NB4 (cell line): ENCODE measurements at regions not wholly inside any gene's neighbourhood (a gene's known extent, or its start where the extent isn't known, plus 50 kb on each side); places are given as distances from the start of the nearest gene placed in this dataset.

Experiments used
- MYC ChIP-seq: IDR thresholded peaks from 2 replicates; pipeline ENCODE4 v1.6.1; 2011; ENCODE audit warnings: low read depth, low read length
- TF ChIP-seq, protein P1 (sequence below): IDR thresholded peaks from one replicate; pipeline ENCODE4 v1.5.1; 2012; ENCODE audit warnings: low read depth, low read length

DNA sequence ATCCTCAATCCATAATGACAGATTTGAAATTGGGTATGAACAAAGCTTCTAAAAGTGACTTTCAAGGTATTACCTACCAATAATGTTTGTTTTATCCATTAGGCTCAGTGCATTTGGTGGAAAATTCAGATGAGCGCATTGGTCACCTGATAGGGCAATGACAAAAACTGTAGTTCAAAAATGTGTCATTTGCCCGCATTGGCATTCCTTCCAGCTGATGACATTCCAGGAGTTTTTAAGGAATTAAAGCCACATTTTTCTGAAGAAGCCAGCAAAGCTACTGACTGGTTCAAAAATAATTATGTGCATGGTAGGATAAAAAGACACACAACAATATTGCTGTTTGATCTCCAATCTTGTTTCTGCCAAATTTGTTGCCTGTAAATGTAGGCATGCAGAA, 473.4 kb upstream of the CPEB2 start:
- TF ChIP-seq, protein P1, sequence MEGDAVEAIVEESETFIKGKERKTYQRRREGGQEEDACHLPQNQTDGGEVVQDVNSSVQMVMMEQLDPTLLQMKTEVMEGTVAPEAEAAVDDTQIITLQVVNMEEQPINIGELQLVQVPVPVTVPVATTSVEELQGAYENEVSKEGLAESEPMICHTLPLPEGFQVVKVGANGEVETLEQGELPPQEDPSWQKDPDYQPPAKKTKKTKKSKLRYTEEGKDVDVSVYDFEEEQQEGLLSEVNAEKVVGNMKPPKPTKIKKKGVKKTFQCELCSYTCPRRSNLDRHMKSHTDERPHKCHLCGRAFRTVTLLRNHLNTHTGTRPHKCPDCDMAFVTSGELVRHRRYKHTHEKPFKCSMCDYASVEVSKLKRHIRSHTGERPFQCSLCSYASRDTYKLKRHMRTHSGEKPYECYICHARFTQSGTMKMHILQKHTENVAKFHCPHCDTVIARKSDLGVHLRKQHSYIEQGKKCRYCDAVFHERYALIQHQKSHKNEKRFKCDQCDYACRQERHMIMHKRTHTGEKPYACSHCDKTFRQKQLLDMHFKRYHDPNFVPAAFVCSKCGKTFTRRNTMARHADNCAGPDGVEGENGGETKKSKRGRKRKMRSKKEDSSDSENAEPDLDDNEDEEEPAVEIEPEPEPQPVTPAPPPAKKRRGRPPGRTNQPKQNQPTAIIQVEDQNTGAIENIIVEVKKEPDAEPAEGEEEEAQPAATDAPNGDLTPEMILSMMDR = no peak
- no peak for TF ChIP-seq MYC
